GM19395 (cell line): ENCODE measurements at regions not wholly inside any gene's neighbourhood (a gene's known extent, or its start where the extent isn't known, plus 50 kb on each side); places are given as distances from the start of the nearest gene placed in this dataset.

Experiments
- ATAC-seq: cut with Tn5 transposase; IDR thresholded peaks from one replicate; pipeline ENCODE4 v1.9.1; 2021; ENCODE audit warnings: mild to moderate bottlenecking, moderate library complexity; ENCODE audit not compliant: unreplicated experiment

DNA sequence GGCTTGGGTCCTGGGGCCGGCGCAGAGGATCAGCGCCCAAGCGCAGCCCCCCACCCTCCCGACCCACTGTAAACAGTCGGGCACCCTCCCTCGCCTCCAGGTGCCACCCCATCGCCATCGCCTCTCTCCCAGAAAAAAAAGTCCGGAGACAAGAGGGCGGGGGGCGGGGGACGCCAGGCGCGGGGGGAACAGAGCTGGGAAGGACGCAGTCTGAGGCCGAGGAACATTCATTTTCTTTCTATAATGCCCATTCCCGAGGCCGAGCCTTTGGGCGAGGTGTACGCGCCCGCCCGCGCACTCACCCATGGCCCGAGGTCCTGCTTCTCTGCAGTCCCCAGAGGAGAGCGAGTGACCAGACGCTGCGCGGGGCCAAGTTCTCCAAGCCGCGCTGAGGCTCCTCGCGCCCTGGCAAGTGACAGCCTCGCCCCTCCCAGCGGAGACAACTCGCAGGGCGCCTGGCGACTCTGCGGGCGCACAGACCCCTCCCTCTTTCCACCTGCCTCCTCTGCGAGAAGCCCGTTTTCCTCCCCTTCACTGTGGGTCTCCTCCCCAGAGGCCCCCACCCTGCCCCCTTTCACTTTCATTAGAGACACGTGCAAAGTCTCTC lies 63.5 kb upstream of the WDR17 start:
- peak; percentile 80 for ATAC-seq

- no peak for ATAC-seq
Measured at GRCh38 chr4:176005766-176006165, 59.9 kb upstream of the WDR17 start.

DNA sequence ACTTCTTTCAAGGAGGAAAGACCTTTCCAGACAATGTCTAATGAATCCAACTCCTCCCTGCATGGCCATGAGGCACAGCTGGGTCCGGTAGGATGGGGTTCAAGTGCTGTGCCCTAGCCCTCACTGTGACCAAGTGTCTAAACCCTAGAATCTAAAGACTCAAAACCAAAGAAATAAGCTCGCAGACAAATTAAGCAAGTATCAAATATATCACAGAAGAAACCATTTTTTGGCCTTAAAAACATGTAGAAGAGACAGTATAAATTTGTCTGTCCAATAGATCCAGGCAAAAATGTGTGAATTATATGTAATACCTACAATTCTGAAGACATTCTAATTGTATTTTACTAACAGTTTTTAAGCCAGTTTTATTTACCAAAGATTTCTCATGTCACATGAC lies 56.4 kb upstream of the WDR17 start:
- no peak for ATAC-seq

DNA sequence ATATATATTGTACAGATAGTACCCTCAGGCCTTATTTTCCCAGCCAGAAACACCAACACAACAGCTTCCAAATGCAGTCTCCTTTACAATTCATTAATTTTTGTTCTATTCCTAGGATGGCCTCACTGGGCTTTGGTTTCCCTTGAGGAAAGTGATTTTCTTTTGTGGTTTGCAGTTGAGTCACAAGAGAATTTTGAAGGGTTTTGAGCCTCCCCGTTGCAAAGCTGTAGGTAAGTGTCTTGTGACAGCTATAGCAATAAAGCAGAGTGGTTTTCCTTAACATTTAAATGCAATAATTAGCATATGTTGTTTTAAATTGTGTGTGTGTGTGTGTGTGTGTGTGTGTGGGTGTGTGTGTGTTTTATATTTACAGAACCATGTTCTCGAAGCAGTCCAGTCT lies 54.1 kb upstream of the WDR17 start:
- peak; percentile 30 for ATAC-seq

DNA sequence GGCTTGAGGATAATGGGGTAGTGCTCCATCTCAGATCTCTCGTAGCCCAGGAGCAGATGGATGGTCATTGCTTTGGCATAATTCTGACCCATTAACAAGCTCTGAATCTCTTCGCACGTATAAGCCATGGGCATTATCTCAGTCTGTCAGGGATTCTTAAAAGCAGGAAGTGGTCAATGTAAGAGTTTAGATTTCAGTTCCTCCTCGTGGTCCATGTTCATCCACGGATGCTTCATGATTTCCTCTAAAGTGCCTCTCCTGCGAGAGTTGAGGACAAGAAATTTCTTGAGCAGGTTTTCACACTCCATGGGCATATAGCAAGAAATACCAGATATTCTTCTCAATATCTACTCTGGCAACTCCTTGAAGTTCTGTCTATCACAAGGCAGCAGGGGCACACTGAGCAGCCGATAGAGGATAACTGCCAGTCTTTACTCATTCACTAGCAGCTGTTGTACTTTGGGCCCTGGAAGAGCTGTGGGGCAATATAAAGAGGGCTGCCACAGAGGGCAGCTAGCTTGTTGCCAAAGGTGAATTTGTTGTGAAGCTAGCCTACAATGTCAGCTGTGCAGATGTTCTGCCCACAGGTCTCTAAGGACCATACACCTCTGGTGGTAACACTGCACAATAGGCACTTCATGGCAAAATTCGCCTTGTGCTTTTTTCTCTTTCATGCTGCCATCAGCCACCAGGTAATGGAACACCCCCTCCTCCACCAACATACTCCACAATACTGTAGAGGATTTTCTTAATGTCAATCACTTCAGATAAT lies 52.0 kb upstream of the WDR17 start:
- peak; percentile 80 for ATAC-seq

DNA sequence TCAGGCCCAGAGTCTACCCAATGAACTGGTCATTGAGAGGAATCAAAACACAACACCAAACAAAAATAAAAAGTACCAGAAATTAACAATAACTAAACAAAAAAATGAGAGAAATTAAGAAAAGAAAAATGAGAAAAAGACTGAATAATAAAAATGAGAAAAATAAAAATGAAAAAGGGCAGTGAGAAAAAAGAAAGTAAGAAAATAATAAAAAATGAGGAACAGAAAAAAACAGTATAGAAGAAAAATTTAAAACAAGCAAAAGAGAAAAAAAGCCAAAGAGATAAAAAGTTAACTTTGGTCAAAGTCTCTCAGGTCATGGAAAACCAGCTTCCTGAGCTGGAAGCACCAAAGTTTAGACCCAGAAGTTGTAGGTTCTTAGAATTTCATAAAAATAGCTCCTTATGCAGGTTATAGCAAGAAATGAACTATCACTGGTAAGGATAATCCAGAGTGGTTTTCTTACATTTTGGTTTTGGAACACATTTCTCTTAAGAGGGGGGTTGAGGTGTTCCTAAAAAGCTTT lies 51.0 kb upstream of the WDR17 start:
- ATAC-seq, result no peak
